GM19240 (cell line): ENCODE measurements at regions not wholly inside any gene's neighbourhood (a gene's known extent, or its start where the extent isn't known, plus 50 kb on each side); places are given as distances from the start of the nearest gene placed in this dataset.
"Not testable (repeated sequence)": the region's sequence is repeated elsewhere in the genome, so short reads cannot be mapped to it uniquely, and the experiment has no call there.

Experiments used
- DNase-seq: peaks from one replicate; pipeline ENCODE4 v3.0.0; 2011; ENCODE audit warnings: low spot score; ENCODE audit not compliant: insufficient read length

GRCh38 chr18:59801576-59801975 is 98.2 kb upstream of the PMAIP1 start:
- no peak for DNase-seq

- DNase-seq = no peak
These were observed 98.9 kb upstream of the PMAIP1 start for GRCh38 chr18:59800897-59801296.

GRCh38 chr18:59799383-59800015 is 100.3 kb upstream of the PMAIP1 start:
- no peak for DNase-seq

GRCh38 chr18:59795882-59796281 is 98.7 kb upstream of the CCBE1 start:
- no peak for DNase-seq

- DNase-seq = no peak
These were observed 95.1 kb upstream of the CCBE1 start for GRCh38 chr18:59792353-59792752.

- not testable (repeated sequence) for DNase-seq
These were observed 93.2 kb upstream of the CCBE1 start for GRCh38 chr18:59790346-59790936.

- DNase-seq = no peak
These were observed 91.5 kb upstream of the CCBE1 start for GRCh38 chr18:59788791-59789106.

GRCh38 chr18:59787998-59788790 is 91.0 kb upstream of the CCBE1 start:
- DNase-seq = no peak

- DNase-seq = no peak
These were observed 87.5 kb upstream of the CCBE1 start for GRCh38 chr18:59784694-59785093.

- peak; percentile 41 for DNase-seq
These were observed 85.9 kb upstream of the CCBE1 start for GRCh38 chr18:59783138-59783537.

GRCh38 chr18:59779979-59780378 is 82.8 kb upstream of the CCBE1 start:
- DNase-seq = no peak

- DNase-seq = no peak
These were observed 81.2 kb upstream of the CCBE1 start for GRCh38 chr18:59778434-59778833.

GRCh38 chr18:59777636-59778035 is 80.4 kb upstream of the CCBE1 start:
- no peak for DNase-seq

GRCh38 chr18:59769129-59769865 is 72.1 kb upstream of the CCBE1 start:
- DNase-seq = no peak

GRCh38 chr18:59768409-59768808 is 71.2 kb upstream of the CCBE1 start:
- DNase-seq = no peak

GRCh38 chr18:59767732-59768131 is 70.5 kb upstream of the CCBE1 start:
- no peak for DNase-seq

GRCh38 chr18:59765343-59765742 is 68.1 kb upstream of the CCBE1 start:
- DNase-seq = no peak

GRCh38 chr18:59764281-59764680 is 67.1 kb upstream of the CCBE1 start:
- DNase-seq = no peak

GRCh38 chr18:59763541-59764136 is 66.4 kb upstream of the CCBE1 start:
- DNase-seq = no peak

- no peak for DNase-seq
These were observed 63.7 kb upstream of the CCBE1 start for GRCh38 chr18:59760619-59761600.

GRCh38 chr18:59760212-59760611 is 63.0 kb upstream of the CCBE1 start:
- DNase-seq = no peak
